Upper lobe of left lung (tissue), 4 donors: ENCODE measurements at regions not wholly inside any gene's neighbourhood (a gene's known extent, or its start where the extent isn't known, plus 50 kb on each side); places are given as distances from the start of the nearest gene placed in this dataset.

ENCODE experiments used
- EP300 ChIP-seq, 4 donors: sonication (generic); formaldehyde crosslinking; IDR thresholded peaks; one replicate each; pipeline ENCODE4 v1.5.1; 2017; ENCODE audit warnings: antibody characterized with exemption in 4 of 4, control low read depth in 2 of 4
- POLR2AphosphoS5 ChIP-seq, 2 donors: sonication (generic); formaldehyde crosslinking; IDR thresholded peaks; one replicate each; pipeline ENCODE4 v1.5.1; 2017; ENCODE audit warnings: antibody characterized with exemption in 2 of 2
- TF ChIP-seq, protein P1 (sequence below), 6 experiments: fragments of 450-650 bp in 4 of 6; fragments of 200-600 bp in 2 of 6; sonication (generic) in 2 of 6; IDR thresholded peaks; one replicate each; pipeline ENCODE4 v1.5.1; 2016 to 2019; ENCODE audit warnings: antibody characterized with exemption in 6 of 6

DNA sequence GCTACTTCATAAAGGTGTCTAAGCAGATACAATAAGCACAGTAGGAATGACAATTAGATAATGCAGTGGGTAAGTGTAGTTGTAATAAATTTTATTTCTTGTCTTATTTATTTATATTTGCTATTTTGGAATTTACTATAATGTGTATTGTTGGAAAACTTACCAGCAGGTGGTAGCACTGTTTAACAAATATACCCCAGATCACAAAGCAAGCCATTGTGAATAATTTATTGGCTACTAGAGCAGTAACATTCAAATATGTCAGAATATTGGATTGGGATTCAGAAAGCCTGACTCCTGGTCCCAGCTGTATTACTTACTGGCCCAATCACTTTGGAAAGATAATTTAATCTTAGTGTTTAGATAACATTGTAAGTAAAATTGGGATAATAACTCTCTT is 78.0 kb downstream of the ISOC1 start:
- TF ChIP-seq, protein P1, sequence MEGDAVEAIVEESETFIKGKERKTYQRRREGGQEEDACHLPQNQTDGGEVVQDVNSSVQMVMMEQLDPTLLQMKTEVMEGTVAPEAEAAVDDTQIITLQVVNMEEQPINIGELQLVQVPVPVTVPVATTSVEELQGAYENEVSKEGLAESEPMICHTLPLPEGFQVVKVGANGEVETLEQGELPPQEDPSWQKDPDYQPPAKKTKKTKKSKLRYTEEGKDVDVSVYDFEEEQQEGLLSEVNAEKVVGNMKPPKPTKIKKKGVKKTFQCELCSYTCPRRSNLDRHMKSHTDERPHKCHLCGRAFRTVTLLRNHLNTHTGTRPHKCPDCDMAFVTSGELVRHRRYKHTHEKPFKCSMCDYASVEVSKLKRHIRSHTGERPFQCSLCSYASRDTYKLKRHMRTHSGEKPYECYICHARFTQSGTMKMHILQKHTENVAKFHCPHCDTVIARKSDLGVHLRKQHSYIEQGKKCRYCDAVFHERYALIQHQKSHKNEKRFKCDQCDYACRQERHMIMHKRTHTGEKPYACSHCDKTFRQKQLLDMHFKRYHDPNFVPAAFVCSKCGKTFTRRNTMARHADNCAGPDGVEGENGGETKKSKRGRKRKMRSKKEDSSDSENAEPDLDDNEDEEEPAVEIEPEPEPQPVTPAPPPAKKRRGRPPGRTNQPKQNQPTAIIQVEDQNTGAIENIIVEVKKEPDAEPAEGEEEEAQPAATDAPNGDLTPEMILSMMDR (IDR thresholded peaks at IDR 0.05) = no peak
- TF ChIP-seq EP300 (IDR thresholded peaks at IDR 0.05) (no peak), POLR2AphosphoS5 (IDR thresholded peaks at IDR 0.05) (no peak)
